BLaER1 treated with 17β-estradiol and CSF1 and Interleukin-3, amounts not matched to agents 10 nM and 100 nM (cell line): ENCODE measurements at regions not wholly inside any gene's neighbourhood (a gene's known extent, or its start where the extent isn't known, plus 50 kb on each side); places are given as distances from the start of the nearest gene placed in this dataset.
A peak's percentile ranks its signal among the peaks of the same experiment; 100 is the strongest.

ENCODE experiments used
- H3K27ac ChIP-seq, 11 experiments: shearing (Covaris generic); formaldehyde crosslinking; 2 replicates each; pipeline ENCODE4 v1.8.1; 2022
- H3K27me3 ChIP-seq, 11 experiments: shearing (Covaris generic); formaldehyde crosslinking; 2 replicates each; pipeline ENCODE4 v1.8.1; 2022
- H3K36me3 ChIP-seq, 11 experiments: shearing (Covaris generic); formaldehyde crosslinking; 2 replicates each; pipeline ENCODE4 v1.8.1; 2022
- H3K4me1 ChIP-seq, 10 experiments: shearing (Covaris generic); formaldehyde crosslinking; 2 replicates each; pipeline ENCODE4 v1.8.1; 2022
- H3K4me2 ChIP-seq, 11 experiments: shearing (Covaris generic); formaldehyde crosslinking; 2 replicates each; pipeline ENCODE4 v1.8.1; 2022
- H3K4me3 ChIP-seq, 10 experiments: shearing (Covaris generic); formaldehyde crosslinking; 2 replicates each; pipeline ENCODE4 v1.8.1; 2022
- H3K9ac ChIP-seq, 11 experiments: shearing (Covaris generic); formaldehyde crosslinking; 2 replicates each; pipeline ENCODE4 v1.8.1; 2022
- H3K9me3 ChIP-seq, 11 experiments: shearing (Covaris generic); formaldehyde crosslinking; replicated peaks in 1 of 11; 2 replicates each; pipeline ENCODE4 v1.8.1; 2022
- H4K20me1 ChIP-seq, 11 experiments: shearing (Covaris generic); formaldehyde crosslinking; 2 replicates each; pipeline ENCODE4 v1.8.1; 2022
- Cebpa-rat ChIP-seq, 11 experiments: shearing (Covaris generic); IDR thresholded peaks; 2 replicates each; pipeline ENCODE4 v1.8.1; 2022

GRCh38 chr5:162529886-162530285 lies 462.3 kb downstream of the GABRG2 start:
- no peaks in the 10 kb centered on the region for H4K20me1 ChIP-seq
- no peaks in the 10 kb centered on the region for H3K27me3 ChIP-seq
- H3K9ac ChIP-seq, result no peak overlapping the region
- H3K36me3 ChIP-seq, result no peaks in the 10 kb centered on the region
- peak overlapping the region in 6 of 11 experiments; percentile 11 to 50 (median 22); a peak in 7 of 22 replicates for H3K4me2 ChIP-seq
- H3K4me1 ChIP-seq, result peaks cover 0 to 14% (median 7%) of the 10 kb centered on the region in 10 experiments; a peak in 8 of 20 replicates
- peaks cover 0 to 4% (median 0%) of the 10 kb centered on the region in 11 experiments; a peak in 1 of 22 replicates for H3K9me3 ChIP-seq
- no peak overlapping the region for H3K27ac ChIP-seq
- no peak overlapping the region for H3K4me3 ChIP-seq
- no peak for TF ChIP-seq Cebpa-rat (IDR thresholded peaks at IDR 0.05)

GRCh38 chr5:162543437-162543836 lies 475.9 kb downstream of the GABRG2 start:
- no peaks in the 10 kb centered on the region for H4K20me1 ChIP-seq
- TF ChIP-seq Cebpa-rat (IDR thresholded peaks at IDR 0.05), result no peak
- no peak overlapping the region for H3K9ac ChIP-seq
- H3K27me3 ChIP-seq, result no peaks in the 10 kb centered on the region
- no peak overlapping the region for H3K4me2 ChIP-seq
- no peak overlapping the region for H3K27ac ChIP-seq
- no peak overlapping the region for H3K4me3 ChIP-seq
- peaks cover 0 to 4% (median 3%) of the 10 kb centered on the region in 11 experiments; a peak in 13 of 22 replicates for H3K9me3 ChIP-seq
- no peaks in the 10 kb centered on the region for H3K36me3 ChIP-seq
- no peaks in the 10 kb centered on the region for H3K4me1 ChIP-seq

GRCh38 chr5:162544905-162545304 lies 477.3 kb downstream of the GABRG2 start:
- H3K9ac ChIP-seq, result no peak overlapping the region
- H3K4me3 ChIP-seq, result no peak overlapping the region
- no peak overlapping the region for H3K4me2 ChIP-seq
- no peak for TF ChIP-seq Cebpa-rat (IDR thresholded peaks at IDR 0.05)
- H3K27me3 ChIP-seq, result no peaks in the 10 kb centered on the region
- no peaks in the 10 kb centered on the region for H4K20me1 ChIP-seq
- peaks cover 0 to 9% (median 6%) of the 10 kb centered on the region in 11 experiments; a peak in 11 of 22 replicates for H3K9me3 ChIP-seq
- H3K4me1 ChIP-seq, result no peaks in the 10 kb centered on the region
- no peak overlapping the region for H3K27ac ChIP-seq
- H3K36me3 ChIP-seq, result no peaks in the 10 kb centered on the region

GRCh38 chr5:162550236-162550635 lies 482.7 kb downstream of the GABRG2 start:
- Histone ChIP-seq H3K4me1 (no peaks in the 10 kb centered on the region), H3K9me3 (peaks cover 0 to 9% (median 6%) of the 10 kb centered on the region in 11 experiments; a peak in 11 of 22 replicates), H4K20me1 (no peaks in the 10 kb centered on the region), H3K9ac (no peak overlapping the region), H3K27me3 (no peaks in the 10 kb centered on the region), H3K4me3 (no peak overlapping the region), H3K27ac (no peak overlapping the region), H3K4me2 (no peak overlapping the region), H3K36me3 (no peaks in the 10 kb centered on the region)
- TF ChIP-seq Cebpa-rat (IDR thresholded peaks at IDR 0.05), result no peak

- Histone ChIP-seq H3K9me3 (no peaks in the 10 kb centered on the region), H3K9ac (no peak overlapping the region), H3K4me3 (no peak overlapping the region), H3K27ac (no peak overlapping the region), H4K20me1 (no peaks in the 10 kb centered on the region), H3K4me1 (no peaks in the 10 kb centered on the region), H3K36me3 (no peaks in the 10 kb centered on the region), H3K27me3 (no peaks in the 10 kb centered on the region), H3K4me2 (no peak overlapping the region)
- no peak for TF ChIP-seq Cebpa-rat (IDR thresholded peaks at IDR 0.05)
Measured at GRCh38 chr5:162558120-162558519, 490.5 kb downstream of the GABRG2 start.

- H3K4me1 ChIP-seq, result no peaks in the 10 kb centered on the region
- no peaks in the 10 kb centered on the region for H3K36me3 ChIP-seq
- H3K27me3 ChIP-seq, result no peaks in the 10 kb centered on the region
- no peak overlapping the region for H3K9ac ChIP-seq
- H4K20me1 ChIP-seq, result no peaks in the 10 kb centered on the region
- H3K4me2 ChIP-seq, result no peak overlapping the region
- no peak overlapping the region for H3K27ac ChIP-seq
- H3K4me3 ChIP-seq, result no peak overlapping the region
- TF ChIP-seq Cebpa-rat (IDR thresholded peaks at IDR 0.05), result no peak
- peaks cover 0 to 8% (median 0%) of the 10 kb centered on the region in 11 experiments; a peak in 3 of 22 replicates for H3K9me3 ChIP-seq
Measured at GRCh38 chr5:162567644-162568043, 500.1 kb downstream of the GABRG2 start.

GRCh38 chr5:162573758-162574157 lies 506.2 kb downstream of the GABRG2 start:
- no peak overlapping the region for H3K27ac ChIP-seq
- H3K4me1 ChIP-seq, result no peaks in the 10 kb centered on the region

GRCh38 chr5:162591724-162592123 lies 524.2 kb downstream of the GABRG2 start:
- H3K9ac ChIP-seq, result no peak overlapping the region
- no peaks in the 10 kb centered on the region for H4K20me1 ChIP-seq
- H3K36me3 ChIP-seq, result no peaks in the 10 kb centered on the region
- no peaks in the 10 kb centered on the region for H3K27me3 ChIP-seq
- H3K4me3 ChIP-seq, result no peak overlapping the region
- H3K4me1 ChIP-seq, result no peaks in the 10 kb centered on the region
- no peak overlapping the region for H3K27ac ChIP-seq
- no peak overlapping the region for H3K4me2 ChIP-seq
- no peak for TF ChIP-seq Cebpa-rat (IDR thresholded peaks at IDR 0.05)
- peaks cover 0 to 10% (median 0%) of the 10 kb centered on the region in 11 experiments; a peak in 4 of 22 replicates for H3K9me3 ChIP-seq

More at GRCh38 chr5:162573758-162574157, 506.2 kb downstream of the GABRG2 start:
- H4K20me1 ChIP-seq, result no peaks in the 10 kb centered on the region
- no peak overlapping the region for H3K4me3 ChIP-seq
- no peak for TF ChIP-seq Cebpa-rat (IDR thresholded peaks at IDR 0.05)
- H3K4me2 ChIP-seq, result no peak overlapping the region
- H3K9me3 ChIP-seq, result no peaks in the 10 kb centered on the region
- no peaks in the 10 kb centered on the region for H3K27me3 ChIP-seq
- no peak overlapping the region for H3K9ac ChIP-seq
- H3K36me3 ChIP-seq, result no peaks in the 10 kb centered on the region

- no peak overlapping the region for H3K9ac ChIP-seq
- TF ChIP-seq Cebpa-rat (IDR thresholded peaks at IDR 0.05), result no peak
- H4K20me1 ChIP-seq, result no peaks in the 10 kb centered on the region
Measured at GRCh38 chr5:162593881-162594280, 526.3 kb downstream of the GABRG2 start.

GRCh38 chr5:162603443-162604070 lies 536.0 kb downstream of the GABRG2 start:
- no peak for TF ChIP-seq Cebpa-rat (IDR thresholded peaks at IDR 0.05)
- no peaks in the 10 kb centered on the region for H3K27me3 ChIP-seq
- no peak overlapping the region for H3K4me2 ChIP-seq
- peaks cover 10 to 16% (median 12%) of the 10 kb centered on the region in 11 experiments; a peak in 19 of 22 replicates for H3K9me3 ChIP-seq
- H3K4me1 ChIP-seq, result no peaks in the 10 kb centered on the region
- H3K27ac ChIP-seq, result no peak overlapping the region
- H3K4me3 ChIP-seq, result no peak overlapping the region
- no peaks in the 10 kb centered on the region for H3K36me3 ChIP-seq
- H3K9ac ChIP-seq, result no peak overlapping the region
- H4K20me1 ChIP-seq, result no peaks in the 10 kb centered on the region

More at GRCh38 chr5:162593881-162594280, 526.3 kb downstream of the GABRG2 start:
- no peaks in the 10 kb centered on the region for H3K27me3 ChIP-seq
- H3K4me1 ChIP-seq, result no peaks in the 10 kb centered on the region
- H3K36me3 ChIP-seq, result no peaks in the 10 kb centered on the region
- no peak overlapping the region for H3K27ac ChIP-seq
- H3K9me3 ChIP-seq, result peaks cover 0 to 10% (median 0%) of the 10 kb centered on the region in 11 experiments; a peak in 4 of 22 replicates
- H3K4me2 ChIP-seq, result no peak overlapping the region
- no peak overlapping the region for H3K4me3 ChIP-seq
